Mucosa of descending colon (tissue), 3 donors: ENCODE measurements at regions not wholly inside any gene's neighbourhood (a gene's known extent, or its start where the extent isn't known, plus 50 kb on each side); places are given as distances from the start of the nearest gene placed in this dataset.
"Not testable (repeated sequence)": the region's sequence is repeated elsewhere in the genome, so short reads cannot be mapped to it uniquely, and the experiment has no call there.

ENCODE experiments used
- ATAC-seq: fragments of 200-7000 bp; cut with Tn5 transposase; one replicate; pipeline ENCODE4 v1.9.1; 2020; ENCODE audit warnings: mild to moderate bottlenecking, moderate library complexity
- DNase-seq, 3 donors: peaks; one replicate each; pipeline ENCODE4 v3.0.0-alpha.2; 2020
- H3K36me3 ChIP-seq: fragments of 200-600 bp; one replicate; pipeline ENCODE4 v1.8.0; 2021; ENCODE audit warnings: low read depth, mild to moderate bottlenecking
- H3K4me1 ChIP-seq: fragments of 200-600 bp; one replicate; pipeline ENCODE4 v1.8.0; 2021; ENCODE audit warnings: low read depth, mild to moderate bottlenecking
- H3K4me3 ChIP-seq: fragments of 200-600 bp; one replicate; pipeline ENCODE4 v1.8.0; 2021; ENCODE audit warnings: mild to moderate bottlenecking
- H3K9me3 ChIP-seq: fragments of 200-600 bp; one replicate; pipeline ENCODE4 v1.8.0; 2021; ENCODE audit warnings: mild to moderate bottlenecking
- intact Hi-C, 2 donors: fragments of 100-400 bp; cut with DNase I in 1 of 2; cut with micrococcal nuclease in 1 of 2; formaldehyde crosslinking; loops; one replicate each; pipeline versions ENCODE4 v1.11.0 to v1.11.1; 2022; cut with DNase I, micrococcal nuclease
- TF ChIP-seq, protein P1 (sequence below): fragments of 200-600 bp; IDR thresholded peaks from one replicate; pipeline ENCODE4 v1.8.0; 2022; ENCODE audit warnings: antibody characterized with exemption, mild to moderate bottlenecking
- donor health status: DM: no; HTN: no; CAD: no; lungs with moderate emphysema.
- donor health status: DM: no; HTN: no; CAD: no.
- donor health status: DM: no; HTN: yes; CAD: no.

DNA sequence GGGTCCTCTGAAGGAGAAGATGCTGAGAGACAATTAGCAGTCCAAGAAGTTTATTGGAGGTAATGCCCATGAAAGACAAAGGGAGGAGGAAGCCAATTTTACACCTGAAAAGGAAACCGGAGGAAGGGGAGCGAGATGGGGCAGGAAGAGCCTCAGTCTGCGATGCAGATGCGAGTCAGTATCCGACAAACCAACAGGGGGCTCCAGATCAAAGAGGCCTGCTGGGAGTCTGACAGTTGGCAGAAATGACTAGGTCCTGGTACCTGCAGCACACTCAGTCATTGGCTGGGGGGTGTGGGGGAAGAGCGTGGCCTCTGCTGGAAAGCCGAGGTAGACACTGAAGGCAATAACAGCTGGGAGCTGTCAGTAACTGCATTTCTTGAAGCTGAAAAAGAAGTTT, 231.1 kb upstream of the CENPE start:
- Histone ChIP-seq H3K4me3 (no peak overlapping the region), H3K9me3 (no peaks in the 10 kb centered on the region), H3K36me3 (no peaks in the 10 kb centered on the region), H3K4me1 (no peaks in the 10 kb centered on the region)
- ATAC-seq (no peak), DNase-seq (no peak)
- intact Hi-C loops, result no loop called here
- TF ChIP-seq, protein P1, sequence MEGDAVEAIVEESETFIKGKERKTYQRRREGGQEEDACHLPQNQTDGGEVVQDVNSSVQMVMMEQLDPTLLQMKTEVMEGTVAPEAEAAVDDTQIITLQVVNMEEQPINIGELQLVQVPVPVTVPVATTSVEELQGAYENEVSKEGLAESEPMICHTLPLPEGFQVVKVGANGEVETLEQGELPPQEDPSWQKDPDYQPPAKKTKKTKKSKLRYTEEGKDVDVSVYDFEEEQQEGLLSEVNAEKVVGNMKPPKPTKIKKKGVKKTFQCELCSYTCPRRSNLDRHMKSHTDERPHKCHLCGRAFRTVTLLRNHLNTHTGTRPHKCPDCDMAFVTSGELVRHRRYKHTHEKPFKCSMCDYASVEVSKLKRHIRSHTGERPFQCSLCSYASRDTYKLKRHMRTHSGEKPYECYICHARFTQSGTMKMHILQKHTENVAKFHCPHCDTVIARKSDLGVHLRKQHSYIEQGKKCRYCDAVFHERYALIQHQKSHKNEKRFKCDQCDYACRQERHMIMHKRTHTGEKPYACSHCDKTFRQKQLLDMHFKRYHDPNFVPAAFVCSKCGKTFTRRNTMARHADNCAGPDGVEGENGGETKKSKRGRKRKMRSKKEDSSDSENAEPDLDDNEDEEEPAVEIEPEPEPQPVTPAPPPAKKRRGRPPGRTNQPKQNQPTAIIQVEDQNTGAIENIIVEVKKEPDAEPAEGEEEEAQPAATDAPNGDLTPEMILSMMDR, result no peak

DNA sequence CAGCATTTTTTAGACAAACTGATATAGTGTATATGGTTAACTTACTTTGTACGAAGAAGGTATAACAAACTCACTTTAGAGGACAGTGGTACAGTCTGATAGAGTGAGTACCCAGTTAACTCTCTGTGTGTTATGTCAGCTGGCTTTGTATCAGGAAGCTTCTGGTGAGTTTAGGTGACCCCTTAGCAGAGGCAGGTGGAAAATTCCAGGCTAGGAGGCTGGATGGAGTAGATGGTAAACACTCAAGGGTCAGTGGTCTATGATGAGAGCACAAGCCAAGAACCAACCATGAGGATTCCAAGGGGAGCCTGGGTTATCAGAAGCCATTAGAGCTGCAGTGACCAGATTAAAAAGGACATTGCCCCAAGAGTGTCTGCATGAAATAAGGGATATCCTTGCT, 227.3 kb upstream of the CENPE start:
- DNase-seq, result no peak
- no peak for ATAC-seq
- H3K9me3 ChIP-seq, result no peaks in the 10 kb centered on the region
- intact Hi-C loops, result no loop called here
- H3K4me3 ChIP-seq, result no peak overlapping the region
- TF ChIP-seq, protein P1, result no peak
- no peaks in the 10 kb centered on the region for H3K36me3 ChIP-seq
- H3K4me1 ChIP-seq, result no peaks in the 10 kb centered on the region

DNA sequence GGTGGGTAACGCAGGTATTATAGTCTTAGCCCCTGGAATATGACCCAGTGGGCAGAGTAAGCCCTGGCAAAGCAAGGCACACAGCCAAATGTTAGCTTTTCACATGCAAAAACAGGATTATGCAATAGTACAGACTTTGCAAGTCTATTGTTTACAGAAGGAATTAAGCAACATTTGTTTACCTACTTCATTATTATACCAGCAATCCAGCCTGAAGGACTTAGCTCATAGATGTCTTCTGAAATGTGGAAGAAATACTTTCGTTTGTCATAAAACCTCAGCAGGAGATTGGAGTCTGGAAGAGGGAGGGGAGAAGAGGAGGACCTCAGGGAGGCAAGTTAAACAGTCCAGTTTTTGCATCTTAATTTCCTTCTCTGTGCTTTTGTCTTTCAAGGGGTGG, 226.7 kb upstream of the CENPE start:
- intact Hi-C loops, result no loop called here
- Histone ChIP-seq H3K4me1 (no peaks in the 10 kb centered on the region), H3K4me3 (no peak overlapping the region), H3K9me3 (no peaks in the 10 kb centered on the region), H3K36me3 (no peaks in the 10 kb centered on the region)
- DNase-seq (no peak), ATAC-seq (no peak)
- TF ChIP-seq, protein P1, result no peak

DNA sequence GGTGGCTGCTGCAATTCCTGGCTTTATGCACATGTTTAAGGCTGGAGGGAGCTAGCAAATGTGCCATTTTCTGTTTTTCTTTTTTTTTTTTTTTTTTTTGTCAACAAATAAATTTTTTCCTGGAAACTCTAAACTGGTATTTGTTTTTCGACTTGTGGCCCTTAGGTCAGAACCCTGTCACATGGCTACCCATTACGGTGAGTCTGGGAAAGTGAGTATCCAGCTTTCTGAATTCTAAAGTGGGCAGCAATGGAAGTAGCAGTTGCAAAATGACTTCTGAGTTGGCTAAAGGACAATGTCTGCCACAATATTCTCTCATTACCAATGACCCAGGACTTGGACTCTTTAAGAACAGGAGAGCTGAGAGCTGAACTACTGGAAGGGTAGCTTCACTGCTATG, 225.1 kb upstream of the CENPE start:
- H3K4me1 ChIP-seq, result no peaks in the 10 kb centered on the region
- ATAC-seq, result no peak
- DNase-seq, result no peak
- TF ChIP-seq, protein P1, result no peak
- intact Hi-C loops, result no loop called here
- H3K36me3 ChIP-seq, result no peaks in the 10 kb centered on the region
- no peaks in the 10 kb centered on the region for H3K9me3 ChIP-seq
- H3K4me3 ChIP-seq, result no peak overlapping the region

DNA sequence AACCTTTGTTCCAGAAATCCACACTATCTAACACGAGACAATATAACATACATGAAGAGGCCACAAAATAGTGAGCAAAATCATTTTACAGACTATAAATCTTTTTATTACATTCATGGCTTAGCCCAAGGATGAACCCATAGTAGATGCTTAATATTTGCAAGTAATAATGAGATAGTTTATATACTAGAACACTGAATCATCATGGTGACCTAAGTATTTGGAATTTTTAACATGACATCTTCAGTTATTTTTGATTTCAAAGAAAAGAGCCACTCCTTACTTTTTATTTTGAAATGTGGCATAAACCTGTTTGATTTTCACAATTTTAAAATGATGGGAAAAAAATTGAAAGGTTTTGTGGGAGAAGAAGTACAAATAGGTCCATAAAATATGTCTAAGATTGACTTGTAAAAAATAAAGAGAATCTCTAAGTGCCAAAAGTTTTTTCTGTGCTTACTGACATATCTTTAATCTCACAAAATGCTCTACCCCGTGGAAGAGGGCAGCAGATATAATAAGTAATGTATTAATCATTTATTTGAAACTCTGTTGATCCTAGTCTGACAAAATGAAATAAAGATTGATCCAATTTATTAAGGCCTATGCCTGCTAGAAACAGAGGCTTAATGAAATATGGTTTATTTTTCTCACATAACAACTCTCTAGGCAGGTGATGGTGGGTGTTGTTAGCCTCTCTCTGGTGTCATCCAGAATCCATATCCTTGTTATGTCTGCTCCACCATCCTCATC, 224.5 kb upstream of the CENPE start:
- Histone ChIP-seq H3K4me1 (no peaks in the 10 kb centered on the region), H3K36me3 (no peaks in the 10 kb centered on the region), H3K9me3 (no peaks in the 10 kb centered on the region), H3K4me3 (no peak overlapping the region)
- DNase-seq (no peak), ATAC-seq (no peak)
- intact Hi-C loops, result no loop called here
- TF ChIP-seq, protein P1, result no peak

DNA sequence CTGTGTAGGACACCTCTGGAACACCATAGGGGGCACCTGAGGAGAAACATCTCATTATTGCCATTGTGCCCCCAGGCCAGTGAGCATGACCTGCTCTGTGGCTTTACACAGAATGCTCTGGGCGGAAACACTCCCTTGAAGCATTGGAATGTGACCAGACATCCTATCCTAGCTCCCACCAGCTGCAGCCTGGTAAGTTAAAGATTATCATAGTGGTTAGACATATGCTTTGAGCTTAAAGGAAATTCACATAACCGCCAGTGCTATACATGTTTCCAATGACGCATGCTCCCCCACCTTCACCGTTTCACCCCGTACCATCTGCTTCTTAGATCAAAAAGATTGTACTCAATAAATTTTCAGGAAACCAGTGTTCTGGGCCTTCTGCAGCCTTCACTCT, 217.7 kb upstream of the CENPE start:
- Histone ChIP-seq H3K4me3 (no peak overlapping the region), H3K4me1 (no peaks in the 10 kb centered on the region), H3K9me3 (no peaks in the 10 kb centered on the region), H3K36me3 (no peaks in the 10 kb centered on the region)
- DNase-seq, result no peak
- ATAC-seq, result no peak
- TF ChIP-seq, protein P1, result no peak
- intact Hi-C loops, result no loop called here

DNA sequence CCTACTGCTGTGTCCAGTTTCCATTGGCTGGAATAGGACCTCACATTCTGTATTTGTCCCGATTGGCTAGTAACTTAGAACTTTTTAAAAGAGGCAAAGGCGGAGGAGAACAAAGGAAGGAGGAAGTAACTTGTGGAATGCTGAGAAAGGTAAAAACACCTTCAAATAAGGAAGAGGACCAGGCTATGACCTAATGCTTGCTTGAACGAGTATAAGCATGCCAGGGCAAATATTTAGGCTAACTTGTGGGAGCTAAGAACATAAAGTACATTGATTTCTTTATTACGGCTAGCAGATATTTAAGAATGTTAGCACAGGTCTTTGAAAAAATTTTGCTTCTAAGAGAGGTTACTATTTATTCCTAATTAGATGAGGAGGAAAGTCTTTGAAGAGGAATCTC, 214.5 kb upstream of the CENPE start:
- H3K4me3 ChIP-seq, ATAC-seq, H3K36me3 ChIP-seq, H3K4me1 ChIP-seq, DNase-seq, intact Hi-C loops, H3K9me3 ChIP-seq: not testable (repeated sequence)
